Brain microvascular endothelial cell (primary cell): ENCODE measurements at regions not wholly inside any gene's neighbourhood (a gene's known extent, or its start where the extent isn't known, plus 50 kb on each side); places are given as distances from the start of the nearest gene placed in this dataset.
A peak's percentile ranks its signal among the peaks of the same experiment; 100 is the strongest.

Source experiments
- DNase-seq: peaks from one replicate; pipeline ENCODE4 v3.0.0-alpha.2; 2020
- H3K27ac ChIP-seq: fragments of 250-450 bp; sonication (Bioruptor Pico); 2 replicates; pipeline ENCODE4 v1.5.1; 2020; ENCODE audit warnings: mild to moderate bottlenecking, moderate library complexity
- H3K27me3 ChIP-seq: fragments of 250-450 bp; sonication (Bioruptor Pico); replicated peaks from 2 replicates; pipeline ENCODE4 v1.5.1; 2020; ENCODE audit warnings: mild to moderate bottlenecking
- H3K36me3 ChIP-seq: fragments of 250-450 bp; sonication (Bioruptor Pico); replicated peaks from 2 replicates; pipeline ENCODE4 v1.5.1; 2020; ENCODE audit warnings: mild to moderate bottlenecking
- H3K4me3 ChIP-seq: 2 replicates; pipeline ENCODE4 v1.5.1; 2011; ENCODE audit warnings: low read depth, mild to moderate bottlenecking, control low read depth, low read length, moderate library complexity
- CTCF ChIP-seq: IDR thresholded peaks from 2 replicates; pipeline ENCODE4 v1.5.1; 2011; ENCODE audit warnings: low read depth, mild to moderate bottlenecking, moderate library complexity, low read length, control low read depth, inconsistent platforms; ENCODE audit errors: missing control alignments
- in situ Hi-C: cut with HindIII; loops from 2 replicates; pipeline ENCODE4 v1.10.0; 2017; ENCODE audit warnings: low sequenced_read_pairs, low pct_ligation_motif_present

GRCh38 chr10:36057731-36058130 is 415.6 kb upstream of the FZD8 start:
- no peaks in the 10 kb centered on the region for H3K36me3 ChIP-seq
- H3K27me3 ChIP-seq = no peaks in the 10 kb centered on the region
- H3K4me3 ChIP-seq = no peak overlapping the region
- H3K27ac ChIP-seq = no peak overlapping the region
- in situ Hi-C loops = no loop called here
- DNase-seq = no peak
- no peak for TF ChIP-seq CTCF

GRCh38 chr10:36057180-36057579 is 415.1 kb upstream of the FZD8 start:
- TF ChIP-seq CTCF = no peak
- Histone ChIP-seq H3K27ac (no peak overlapping the region), H3K27me3 (no peaks in the 10 kb centered on the region), H3K4me3 (no peak overlapping the region), H3K36me3 (no peaks in the 10 kb centered on the region)
- peak; percentile 11 for DNase-seq
- in situ Hi-C loops = no loop called here

- no peak for TF ChIP-seq CTCF
- no peak for DNase-seq
- Histone ChIP-seq H3K4me3 (no peak overlapping the region), H3K27me3 (no peaks in the 10 kb centered on the region), H3K36me3 (no peaks in the 10 kb centered on the region), H3K27ac (no peak overlapping the region)
- in situ Hi-C loops = no loop called here
Measured at GRCh38 chr10:36053775-36054174, 411.7 kb upstream of the FZD8 start.

- H3K27ac ChIP-seq = no peak overlapping the region
- no peak overlapping the region for H3K4me3 ChIP-seq
- no peaks in the 10 kb centered on the region for H3K27me3 ChIP-seq
- no peak for DNase-seq
- in situ Hi-C loops = no loop called here
- TF ChIP-seq CTCF = no peak
- H3K36me3 ChIP-seq = no peaks in the 10 kb centered on the region
Measured at GRCh38 chr10:36053271-36053670, 411.2 kb upstream of the FZD8 start.

GRCh38 chr10:36051500-36051991 is 409.4 kb upstream of the FZD8 start:
- no peak for TF ChIP-seq CTCF
- H3K27ac ChIP-seq = no peak overlapping the region
- no peak for DNase-seq
- no peak overlapping the region for H3K4me3 ChIP-seq
- H3K27me3 ChIP-seq = no peaks in the 10 kb centered on the region
- H3K36me3 ChIP-seq = no peaks in the 10 kb centered on the region
- in situ Hi-C loops = no loop called here

- Histone ChIP-seq H3K27me3 (no peaks in the 10 kb centered on the region), H3K4me3 (no peak overlapping the region), H3K36me3 (no peaks in the 10 kb centered on the region), H3K27ac (no peak overlapping the region)
- in situ Hi-C loops = no loop called here
- TF ChIP-seq CTCF = no peak
- DNase-seq = no peak
Measured at GRCh38 chr10:36050763-36051499, 408.8 kb upstream of the FZD8 start.
